B cell (primary cell): ENCODE measurements at regions not wholly inside any gene's neighbourhood (a gene's known extent, or its start where the extent isn't known, plus 50 kb on each side); places are given as distances from the start of the nearest gene placed in this dataset.

ENCODE experiments used
- ATAC-seq: fragments of 200-7000 bp; cut with Tn5 transposase; one replicate; pipeline ENCODE4 v1.10.0; 2021; ENCODE audit warnings: low read depth, mild to moderate bottlenecking, moderate number of reproducible peaks, moderate library complexity
- CTCF ChIA-PET: fragments of 350-600 bp; sonication (Branson Sonifier 250); formaldehyde crosslinking; loops from one replicate; lab custom pipeline; 2021; ENCODE audit warnings: antibody characterized with exemption, inconsistent platforms; lab: Charles Lee
- POLR2A ChIA-PET: fragments of 350-600 bp; sonication (Branson Sonifier 250); formaldehyde crosslinking; loops from one replicate; lab custom pipeline; 2021; ENCODE audit warnings: antibody characterized with exemption; lab: Charles Lee
- DNase-seq: peaks from one replicate; pipeline ENCODE4 v3.0.0; 2013
- H2AFZ ChIP-seq: 2 replicates; pipeline ENCODE4 v1.6.1; 2012; ENCODE audit warnings: mild to moderate bottlenecking, low read depth, low read length; ENCODE audit not compliant: insufficient read depth, poor library complexity, severe bottlenecking
- H3K27ac ChIP-seq, 2 donors: 1 replicate in 1 of 2; 2 replicates in 1 of 2; pipeline ENCODE4 v1.5.1; 2012 to 2013; ENCODE audit warnings: low read length in 2 of 2, mild to moderate bottlenecking in 2 of 2, moderate library complexity in 1 of 2
- H3K27me3 ChIP-seq, 4 experiments: fragments of 200-600 bp in 1 of 4; sonication (generic) in 1 of 4; replicated peaks in 1 of 4; 1 replicate in 2 of 4; 2 replicates in 2 of 4; pipeline versions ENCODE4 v1.6.1 to v1.7.0; 2013 to 2016; ENCODE audit warnings: low read length in 3 of 4, mild to moderate bottlenecking in 2 of 4, mixed read lengths in 1 of 4, moderate library complexity in 1 of 4; ENCODE audit not compliant: insufficient read depth in 4 of 4, control insufficient read depth in 3 of 4; ENCODE audit errors: control extremely low read depth in 1 of 4
- H3K36me3 ChIP-seq, 2 experiments: replicated peaks in 1 of 2; 1 replicate in 1 of 2; 2 replicates in 1 of 2; pipeline versions ENCODE4 v1.6.1 to v1.7.1; 2013; ENCODE audit warnings: low read length in 1 of 2; ENCODE audit not compliant: insufficient read depth in 2 of 2, control insufficient read depth in 1 of 2; ENCODE audit errors: control extremely low read depth in 1 of 2, extremely low read depth in 1 of 2
- H3K4me1 ChIP-seq, 2 donors: fragments of 200-600 bp in 1 of 2; sonication (generic) in 1 of 2; 1 replicate in 1 of 2; 2 replicates in 1 of 2; pipeline versions ENCODE4 v1.5.1 to v1.6.1; 2013 to 2017; ENCODE audit warnings: low read length in 2 of 2; ENCODE audit not compliant: control insufficient read depth in 2 of 2, insufficient read depth in 2 of 2
- H3K4me2 ChIP-seq: replicated peaks from 2 replicates; pipeline ENCODE3; 2012; ENCODE audit warnings: mild to moderate bottlenecking, low read depth, low read length; ENCODE audit not compliant: poor library complexity, severe bottlenecking
- H3K4me3 ChIP-seq, 5 experiments: fragments of 200-600 bp in 1 of 5; sonication (generic) in 1 of 5; 1 replicate in 3 of 5; 2 replicates in 2 of 5; pipeline versions ENCODE4 v1.5.1 to v1.7.0; 2011 to 2016; ENCODE audit warnings: low read length in 4 of 5, mild to moderate bottlenecking in 4 of 5, low read depth in 2 of 5, control low read depth in 1 of 5, moderate library complexity in 1 of 5; ENCODE audit not compliant: insufficient read depth in 1 of 5; ENCODE audit errors: control extremely low read depth in 1 of 5, extremely low read depth in 1 of 5
- H3K79me2 ChIP-seq: fragments of 200-600 bp; sonication (generic); one replicate; pipeline ENCODE4 v1.6.0; 2016; ENCODE audit warnings: low read length; ENCODE audit not compliant: control insufficient read depth, insufficient read depth
- H3K9ac ChIP-seq: fragments of 200-600 bp; sonication (generic); 2 replicates; pipeline ENCODE4 v1.6.1; 2017; ENCODE audit warnings: mild to moderate bottlenecking, low read length, moderate library complexity
- H3K9me3 ChIP-seq, 3 donors: one replicate each; pipeline versions ENCODE4 v1.6.1 to v1.7.1; 2013; ENCODE audit warnings: low read length in 2 of 3; ENCODE audit not compliant: control insufficient read depth in 2 of 3, insufficient read depth in 1 of 3; ENCODE audit errors: control extremely low read depth in 1 of 3
- H4K20me1 ChIP-seq: 2 replicates; pipeline ENCODE4 v1.6.0; 2012; ENCODE audit warnings: mild to moderate bottlenecking, low read length; ENCODE audit not compliant: insufficient read depth, control insufficient read depth, poor library complexity, severe bottlenecking
- H3K27ac Mint-ChIP-seq: one replicate; pipeline ENCODE4 v1.8.0; 2021; ENCODE audit warnings: mixed read lengths
- H3K27me3 Mint-ChIP-seq: one replicate; pipeline ENCODE4 v1.8.0; 2021; ENCODE audit warnings: mixed read lengths
- H3K4me1 Mint-ChIP-seq: one replicate; pipeline ENCODE4 v1.8.0; 2021; ENCODE audit warnings: mixed read lengths
- H3K4me3 Mint-ChIP-seq: one replicate; pipeline ENCODE4 v1.8.0; 2021; ENCODE audit warnings: mixed read lengths
- H3K9me3 Mint-ChIP-seq: one replicate; pipeline ENCODE4 v1.8.0; 2022; ENCODE audit warnings: mixed read lengths; ENCODE audit not compliant: insufficient read depth
- CTCF ChIP-seq: fragments of 200-600 bp; IDR thresholded peaks from one replicate; pipeline ENCODE4 v1.8.0; 2022; ENCODE audit warnings: antibody characterized with exemption, mild to moderate bottlenecking
- EZH2 ChIP-seq: IDR thresholded peaks from 2 replicates; pipeline ENCODE4 v1.6.1; 2012; ENCODE audit warnings: borderline replicate concordance, low read depth, mild to moderate bottlenecking, moderate library complexity, low read length; ENCODE audit not compliant: insufficient read depth, poor library complexity, severe bottlenecking
- WGBS: methylation state at CpG from one replicate; pipeline ENCODE4 v1.1.5; 2013; ENCODE audit warnings: missing lambda C conversion rate; ENCODE audit not compliant: insufficient coverage; 5-methylcytosine and 5-hydroxymethylcytosine counted together
- intact Hi-C: fragments of 100-400 bp; cut with micrococcal nuclease; formaldehyde crosslinking; loops from one replicate; pipeline ENCODE4 v1.10.0; 2022

GRCh38 chr10:52379287-52379686, 65.2 kb downstream of the DKK1 start:
- Histone ChIP-seq H3K79me2 (no peaks in the 10 kb centered on the region), H3K27me3 (no peaks in the 10 kb centered on the region), H2AFZ (no peak overlapping the region), H3K9me3 (peaks cover 0 to 11% (median 0%) of the 10 kb centered on the region in 3 donors), H3K4me3 (no peak overlapping the region), H3K9ac (no peak overlapping the region), H3K36me3 (no peaks in the 10 kb centered on the region), H3K4me1 (no peaks in the 10 kb centered on the region), H3K4me2 (no peak overlapping the region), H4K20me1 (no peaks in the 10 kb centered on the region), H3K27ac (no peak overlapping the region)
- Mint-ChIP-seq H3K4me1 (no peaks in the 10 kb centered on the region), H3K9me3 (no peaks in the 10 kb centered on the region), H3K27ac (no peak overlapping the region), H3K27me3 (no peaks in the 10 kb centered on the region), H3K4me3 (no peak overlapping the region)
- ChIA-PET POLR2A (no interaction called here), CTCF (no interaction called here)
- DNase-seq: no peak
- intact Hi-C loops: no loop called here
- WGBS: no CpG with 5 or more reads among the region's 3 CpGs
- ATAC-seq: no peak
- TF ChIP-seq EZH2 (no peak), CTCF (no peak)

GRCh38 chr10:52383088-52383487, 69.0 kb downstream of the DKK1 start:
- Histone ChIP-seq H4K20me1 (no peaks in the 10 kb centered on the region), H3K4me2 (no peak overlapping the region), H3K9me3 (no peaks in the 10 kb centered on the region), H3K79me2 (no peaks in the 10 kb centered on the region), H2AFZ (no peak overlapping the region), H3K4me1 (no peaks in the 10 kb centered on the region), H3K27me3 (no peaks in the 10 kb centered on the region), H3K4me3 (no peak overlapping the region), H3K36me3 (no peaks in the 10 kb centered on the region), H3K27ac (no peak overlapping the region), H3K9ac (no peak overlapping the region)
- Mint-ChIP-seq H3K4me3 (no peak overlapping the region), H3K27me3 (no peaks in the 10 kb centered on the region), H3K27ac (no peak overlapping the region), H3K4me1 (no peaks in the 10 kb centered on the region), H3K9me3 (no peaks in the 10 kb centered on the region)
- DNase-seq (no peak), ATAC-seq (no peak)
- TF ChIP-seq CTCF (no peak), EZH2 (no peak)
- ChIA-PET CTCF (no interaction called here), POLR2A (no interaction called here)
- intact Hi-C loops: no loop called here
- WGBS: no CpG with 5 or more reads among the region's 1 CpG
